HCT116 (cell line): ENCODE measurements at regions not wholly inside any gene's neighbourhood (a gene's known extent, or its start where the extent isn't known, plus 50 kb on each side); places are given as distances from the start of the nearest gene placed in this dataset.

Experiments
- ATAC-seq: fragments of 200-7000 bp; cut with Tn5 transposase; 2 replicates; pipeline ENCODE4 v1.9.1; 2020; ENCODE audit warnings: mild to moderate bottlenecking, moderate library complexity
- BruUV-seq: library from RNA; stranded (reverse); fragments of 400-500 nt; replicated peaks from 2 replicates; lab custom pipeline; 2021; lab: Mats Ljungman, UMichigan
- CTCF ChIA-PET: fragments of 300-600 bp; sonication (Branson Sonifier 250); formaldehyde crosslinking; loops from one replicate; lab custom pipeline; 2021; ENCODE audit warnings: antibody characterized with exemption; lab: Charles Lee
- POLR2A ChIA-PET: fragments of 300-600, 350-600 bp; sonication (Branson Sonifier 250); formaldehyde crosslinking; loops from one replicate; lab custom pipeline; 2021; ENCODE audit warnings: antibody characterized with exemption; lab: Charles Lee
- RAD21 ChIA-PET, 2 experiments: fragments of 300-600 bp; sonication (Branson Sonifier 250); formaldehyde crosslinking; loops; one replicate each; lab custom pipeline; 2023; ENCODE audit warnings: low total read pairs in 2 of 2; ENCODE audit not compliant: uncharacterized antibody in 2 of 2, unreplicated experiment in 2 of 2, low non-redundant PET in 1 of 2; lab: Charles Lee
- DNase-seq: peaks from one replicate; pipeline ENCODE4 v3.0.0-alpha.2; 2010; ENCODE audit warnings: low read depth, low spot score
- H2AFZ ChIP-seq: fragments of 200-600 bp; shearing (Covaris generic), sonication (generic); 2 replicates; pipeline ENCODE4 v1.6.1; 2017; ENCODE audit warnings: low read depth, mixed run types, mixed read lengths, antibody characterized with exemption, low read length; ENCODE audit not compliant: poor library complexity, severe bottlenecking
- H3K27ac ChIP-seq: 2 replicates; pipeline ENCODE4 v1.5.1; 2012; ENCODE audit warnings: low read depth, low read length
- H3K27me3 ChIP-seq: fragments of 200-600 bp; sonication (generic); 2 replicates; pipeline ENCODE4 v1.6.1; 2016; ENCODE audit warnings: mixed run types, low read length, mixed read lengths; ENCODE audit not compliant: insufficient read depth
- H3K36me3 ChIP-seq, 2 experiments: fragments of 200-500 bp in 1 of 2; fragments of 200-600 bp in 1 of 2; sonication (Bioruptor generic) in 1 of 2; sonication (generic) in 1 of 2; 2 replicates each; pipeline versions ENCODE4 v1.5.1 to v1.6.1; 2014 to 2016; ENCODE audit warnings: low read length in 2 of 2, inconsistent platforms in 1 of 2, mixed read lengths in 1 of 2, mixed run types in 1 of 2; ENCODE audit not compliant: insufficient read depth in 2 of 2, control insufficient read depth in 1 of 2
- H3K4me1 ChIP-seq, 2 experiments: fragments of 200-600 bp in 1 of 2; sonication (generic) in 1 of 2; 2 replicates each; pipeline versions ENCODE4 v1.5.1 to v1.6.1; 2012 to 2017; ENCODE audit warnings: low read length in 2 of 2, inconsistent platforms in 1 of 2, mild to moderate bottlenecking in 1 of 2, mixed read lengths in 1 of 2, mixed run types in 1 of 2, moderate library complexity in 1 of 2; ENCODE audit not compliant: insufficient read depth in 2 of 2, control insufficient read depth in 1 of 2
- H3K4me2 ChIP-seq: fragments of 200-600 bp; sonication (generic); 2 replicates; pipeline ENCODE4 v1.6.1; 2017; ENCODE audit warnings: mixed run types, low read length, mixed read lengths
- H3K4me3 ChIP-seq, 2 experiments: fragments of 200-600 bp in 1 of 2; sonication (generic) in 1 of 2; replicated peaks in 1 of 2; 2 replicates each; pipeline ENCODE4 v1.5.1; 2011 to 2016; ENCODE audit warnings: low read length in 2 of 2, control low read depth in 1 of 2, low read depth in 1 of 2, mild to moderate bottlenecking in 1 of 2, mixed read lengths in 1 of 2, mixed run types in 1 of 2
- H3K79me2 ChIP-seq: fragments of 200-600 bp; sonication (generic); 2 replicates; pipeline ENCODE4 v1.6.1; 2017; ENCODE audit warnings: mild to moderate bottlenecking, mixed run types, low read length, moderate library complexity, mixed read lengths; ENCODE audit not compliant: insufficient read depth
- H3K9ac ChIP-seq: fragments of 200-600 bp; sonication (generic); 2 replicates; pipeline ENCODE4 v1.6.1; 2016; ENCODE audit warnings: low read length, mixed read lengths
- H3K9me2 ChIP-seq: fragments of 200-600 bp; sonication (generic), shearing (Covaris generic); 2 replicates; pipeline ENCODE4 v1.6.1; 2017; ENCODE audit warnings: mixed run types, mild to moderate bottlenecking, moderate library complexity; ENCODE audit not compliant: insufficient read depth
- H3K9me3 ChIP-seq, 2 experiments: fragments of 200-500 bp in 1 of 2; fragments of 200-600 bp in 1 of 2; sonication (Bioruptor generic) in 1 of 2; sonication (generic) in 1 of 2; 2 replicates each; pipeline ENCODE4 v1.6.1; 2014 to 2017; ENCODE audit warnings: low read length in 2 of 2, mixed read lengths in 2 of 2, inconsistent platforms in 1 of 2, low read depth in 1 of 2, mild to moderate bottlenecking in 1 of 2, mixed run types in 1 of 2, moderate library complexity in 1 of 2; ENCODE audit not compliant: control insufficient read depth in 1 of 2, insufficient read depth in 1 of 2
- H4K20me1 ChIP-seq: fragments of 200-600 bp; sonication (generic), shearing (Covaris generic); 2 replicates; pipeline ENCODE4 v1.6.1; 2017; ENCODE audit warnings: mixed run types, mild to moderate bottlenecking, moderate library complexity; ENCODE audit not compliant: insufficient read depth
- CBX3 ChIP-seq: IDR thresholded peaks from 2 replicates; pipeline ENCODE4 v1.6.1; 2012; ENCODE audit warnings: low read depth
- EGR1 ChIP-seq: IDR thresholded peaks from 2 replicates; pipeline ENCODE4 v1.6.1; 2012; ENCODE audit warnings: low read depth
- EZH2phosphoT487 ChIP-seq: fragments of 200-600 bp; IDR thresholded peaks from 2 replicates; pipeline ENCODE4 v1.6.1; 2018; ENCODE audit warnings: antibody characterized with exemption, borderline replicate concordance
- FOSL1 ChIP-seq: IDR thresholded peaks from 2 replicates; pipeline ENCODE4 v1.6.1; 2012; ENCODE audit warnings: low read depth
- JUND ChIP-seq: IDR thresholded peaks from 2 replicates; pipeline ENCODE4 v1.6.1; 2012
- MAX ChIP-seq: IDR thresholded peaks from 2 replicates; pipeline ENCODE4 v1.6.1; 2012
- POLR2AphosphoS5 ChIP-seq: IDR thresholded peaks from 2 replicates; pipeline ENCODE4 v1.6.1; 2011; ENCODE audit warnings: mild to moderate bottlenecking, low read depth, low read length, moderate library complexity
- REST ChIP-seq: IDR thresholded peaks from 2 replicates; pipeline ENCODE4 v1.6.1; 2012; ENCODE audit warnings: low read depth
- SP1 ChIP-seq: IDR thresholded peaks from 2 replicates; pipeline ENCODE4 v1.6.1; 2012; ENCODE audit warnings: low read depth
- SRF ChIP-seq: IDR thresholded peaks from 2 replicates; pipeline ENCODE4 v1.6.1; 2012; ENCODE audit warnings: low read depth
- TCF7L2 ChIP-seq: IDR thresholded peaks from 2 replicates; pipeline ENCODE4 v1.7.0; 2011; ENCODE audit warnings: borderline replicate concordance, inconsistent platforms; ENCODE audit not compliant: insufficient read depth, insufficient read length; ENCODE audit errors: extremely low read depth
- YY1 ChIP-seq: IDR thresholded peaks from 2 replicates; pipeline ENCODE4 v1.6.1; 2011; ENCODE audit warnings: low read length, low read depth, moderate library complexity, mild to moderate bottlenecking; ENCODE audit not compliant: insufficient replicate concordance; ENCODE audit errors: extremely low read depth
- ZNF274 ChIP-seq: fragments of 200-500 bp; sonication (Bioruptor generic); IDR thresholded peaks from 2 replicates; pipeline ENCODE4 v1.6.1; 2014; ENCODE audit warnings: mild to moderate bottlenecking, low read depth, low read length, inconsistent platforms
- intact Hi-C: fragments of 100-400 bp; cut with micrococcal nuclease; formaldehyde crosslinking; loops from 2 replicates; pipeline ENCODE4 v1.10.0; 2022

GRCh38 chr13:69567514-69567913, 540.1 kb upstream of the ATXN8OS start (continued):
- TF ChIP-seq YY1 (no peak), REST (no peak)
- TF ChIP-seq, all 23 proteins: peak for 0

- Histone ChIP-seq H3K27me3 (no peaks in the 10 kb centered on the region), H3K9me2 (no peaks in the 10 kb centered on the region), H3K27ac (no peak overlapping the region), H2AFZ (no peak overlapping the region), H3K9ac (no peak overlapping the region), H3K4me2 (no peak overlapping the region), H3K4me1 (0 out of 4 replicates have a peak, but pooled peaks cover 0 to 4% of the 10 kb centered on the region in 2 experiments), H3K36me3 (no peaks in the 10 kb centered on the region), H4K20me1 (no peaks in the 10 kb centered on the region), H3K79me2 (no peaks in the 10 kb centered on the region), H3K9me3 (peaks cover 0 to 6% of the 10 kb centered on the region in 2 experiments; a peak in 1 of 4 replicates), H3K4me3 (no peak overlapping the region)
- CTCF ChIA-PET: no interaction called here
- no peak for DNase-seq
- no peak for ATAC-seq
- intact Hi-C loops: no loop called here
- TF ChIP-seq SRF: no peak
- TF ChIP-seq REST: no peak
- TF ChIP-seq MAX: no peak
- no peak for TF ChIP-seq EGR1
- no peak for TF ChIP-seq SP1
- TF ChIP-seq CBX3: no peak
- TF ChIP-seq EZH2phosphoT487: no peak
- no peak for TF ChIP-seq POLR2AphosphoS5
- TF ChIP-seq ZNF274: no peak
- TF ChIP-seq JUND: no peak
- TF ChIP-seq TCF7L2: no peak
- no peak for TF ChIP-seq FOSL1
- BruUV-seq: no TSS peak
- RAD21 ChIA-PET: no interaction called here
- POLR2A ChIA-PET: no interaction called here
Observed at GRCh38 chr13:69566104-69566716, 541.4 kb upstream of the ATXN8OS start.
